ENCODE measurements at regions not wholly inside any gene's neighbourhood (a gene's known extent, or its start where the extent isn't known, plus 50 kb on each side); places are given as distances from the start of the nearest gene placed in this dataset.

DNA sequence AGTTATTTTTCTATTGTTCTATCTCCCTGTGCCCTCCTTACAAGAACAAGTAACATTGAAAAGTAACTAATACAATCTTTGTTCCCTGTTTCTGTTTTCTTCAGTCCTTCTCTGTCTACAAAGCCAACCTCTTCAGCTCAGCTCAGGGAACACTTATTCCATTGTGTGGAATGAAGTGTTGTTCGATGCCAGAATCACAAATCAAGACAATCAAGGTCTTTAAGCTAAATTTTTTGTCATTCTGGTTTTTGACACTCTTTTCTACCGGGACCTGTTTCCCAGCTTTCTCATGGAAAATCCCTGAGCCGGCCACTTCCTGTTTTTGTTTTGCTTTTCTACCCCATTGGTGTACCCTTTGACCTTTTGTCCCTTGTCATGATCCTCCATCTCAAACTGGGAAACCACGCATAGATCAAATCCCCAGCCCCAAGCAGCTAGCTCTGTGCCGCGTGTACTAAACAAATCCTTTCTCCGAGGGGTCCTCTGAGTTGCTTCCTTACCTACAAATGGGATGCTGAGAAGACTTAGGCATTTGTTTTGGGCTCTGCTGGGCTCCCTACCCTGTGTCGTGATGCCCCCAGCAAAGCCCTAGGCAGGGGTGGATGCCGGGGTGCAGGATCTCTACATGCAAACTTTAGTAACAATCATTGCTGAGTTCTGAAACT lies 141.8 kb downstream of the TOMM20 start (continued):
- TF ChIP-seq ZSCAN12 (CRISPR knock-in tag; IDR thresholded peaks at IDR 0.05) (0 out of 2 replicates have a peak, but pooled peaks have one; percentile 16), GTF2F1 (IDR thresholded peaks at IDR 0.05; ENCODE audit: low read length) (no peak), TAF15 (IDR thresholded peaks at IDR 0.05; ENCODE audit: low read depth, low read length, poor library complexity, severe bottlenecking) (no peak), POGZ (CRISPR knock-in tag; IDR thresholded peaks at IDR 0.05) (peak; percentile 23; the same call in 1 of the 2 replicates), ZNF629 (CRISPR knock-in tag; conservative IDR thresholded peaks at IDR 0.05) (0 out of 2 replicates have a peak, but pooled peaks have one; percentile 16), RBFOX2 (IDR thresholded peaks at IDR 0.05; ENCODE audit: low read depth, low read length) (peak; percentile 51), ZNF350 (CRISPR knock-in tag; IDR thresholded peaks at IDR 0.05; ENCODE audit: borderline replicate concordance, low read depth) (peak; percentile 31; the same call in 1 of the 2 replicates), ZNF549 (CRISPR knock-in tag; IDR thresholded peaks at IDR 0.05) (no peak), SIN3A (IDR thresholded peaks at IDR 0.05; ENCODE audit: borderline replicate concordance, low read depth, low read length) (0 out of 2 replicates have a peak, but pooled peaks have one; percentile 16), ZFP41 (CRISPR knock-in tag; IDR thresholded peaks at IDR 0.05; ENCODE audit: borderline replicate concordance) (no peak), CENPT (CRISPR knock-in tag; IDR thresholded peaks at IDR 0.05; ENCODE audit: low read depth) (no peak), NFE2 (CRISPR knock-in tag; IDR thresholded peaks at IDR 0.05) (no peak), PCBP1 (IDR thresholded peaks at IDR 0.05; ENCODE audit: borderline replicate concordance, low read depth, low read length) (no peak), ZNF431 (CRISPR knock-in tag; IDR thresholded peaks at IDR 0.05; ENCODE audit: borderline replicate concordance, low read depth) (no peak), GATAD1 (CRISPR knock-in tag; IDR thresholded peaks at IDR 0.05) (no peak), ELF4 (CRISPR knock-in tag; IDR thresholded peaks at IDR 0.05; ENCODE audit: borderline replicate concordance) (no peak), IKZF1 (IDR thresholded peaks at IDR 0.05) (no peak), SIX4 (CRISPR knock-in tag; IDR thresholded peaks at IDR 0.05) (no peak), SNAPC2 (CRISPR knock-in tag; IDR thresholded peaks at IDR 0.05) (0 out of 2 replicates have a peak, but pooled peaks have one; percentile 27), ZNF788 (CRISPR knock-in tag; IDR thresholded peaks at IDR 0.05; ENCODE audit: borderline replicate concordance) (no peak), NFIC (IDR thresholded peaks at IDR 0.05; ENCODE audit: low read length) (peak; percentile 56; the same call in 1 of the 2 replicates), NFATC3 (CRISPR knock-in tag; IDR thresholded peaks at IDR 0.05) (no peak)
- TF ChIP-seq, protein P1, sequence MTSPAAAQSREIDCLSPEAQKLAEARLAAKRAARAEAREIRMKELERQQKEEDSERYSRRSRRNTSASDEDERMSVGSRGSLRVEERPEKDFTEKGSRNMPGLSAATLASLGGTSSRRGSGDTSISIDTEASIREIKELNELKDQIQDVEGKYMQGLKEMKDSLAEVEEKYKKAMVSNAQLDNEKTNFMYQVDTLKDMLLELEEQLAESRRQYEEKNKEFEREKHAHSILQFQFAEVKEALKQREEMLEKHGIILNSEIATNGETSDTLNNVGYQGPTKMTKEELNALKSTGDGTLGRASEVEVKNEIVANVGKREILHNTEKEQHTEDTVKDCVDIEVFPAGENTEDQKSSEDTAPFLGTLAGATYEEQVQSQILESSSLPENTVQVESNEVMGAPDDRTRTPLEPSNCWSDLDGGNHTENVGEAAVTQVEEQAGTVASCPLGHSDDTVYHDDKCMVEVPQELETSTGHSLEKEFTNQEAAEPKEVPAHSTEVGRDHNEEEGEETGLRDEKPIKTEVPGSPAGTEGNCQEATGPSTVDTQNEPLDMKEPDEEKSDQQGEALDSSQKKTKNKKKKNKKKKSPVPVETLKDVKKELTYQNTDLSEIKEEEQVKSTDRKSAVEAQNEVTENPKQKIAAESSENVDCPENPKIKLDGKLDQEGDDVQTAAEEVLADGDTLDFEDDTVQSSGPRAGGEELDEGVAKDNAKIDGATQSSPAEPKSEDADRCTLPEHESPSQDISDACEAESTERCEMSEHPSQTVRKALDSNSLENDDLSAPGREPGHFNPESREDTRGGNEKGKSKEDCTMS (CRISPR knock-in tag; conservative IDR thresholded peaks at IDR 0.05): no peak
- TF ChIP-seq, protein P2, sequence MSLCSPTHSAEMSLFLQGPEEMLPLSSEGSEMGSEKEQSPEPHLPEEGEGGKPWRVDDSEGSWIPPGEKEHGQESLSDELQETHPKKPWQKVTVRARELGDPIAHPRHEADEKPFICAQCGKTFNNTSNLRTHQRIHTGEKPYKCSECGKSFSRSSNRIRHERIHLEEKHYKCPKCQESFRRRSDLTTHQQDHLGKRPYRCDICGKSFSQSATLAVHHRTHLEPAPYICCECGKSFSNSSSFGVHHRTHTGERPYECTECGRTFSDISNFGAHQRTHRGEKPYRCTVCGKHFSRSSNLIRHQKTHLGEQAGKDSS (CRISPR knock-in tag; IDR thresholded peaks at IDR 0.05; ENCODE audit: borderline replicate concordance, low read depth): no peak
- TF ChIP-seq, protein P3, sequence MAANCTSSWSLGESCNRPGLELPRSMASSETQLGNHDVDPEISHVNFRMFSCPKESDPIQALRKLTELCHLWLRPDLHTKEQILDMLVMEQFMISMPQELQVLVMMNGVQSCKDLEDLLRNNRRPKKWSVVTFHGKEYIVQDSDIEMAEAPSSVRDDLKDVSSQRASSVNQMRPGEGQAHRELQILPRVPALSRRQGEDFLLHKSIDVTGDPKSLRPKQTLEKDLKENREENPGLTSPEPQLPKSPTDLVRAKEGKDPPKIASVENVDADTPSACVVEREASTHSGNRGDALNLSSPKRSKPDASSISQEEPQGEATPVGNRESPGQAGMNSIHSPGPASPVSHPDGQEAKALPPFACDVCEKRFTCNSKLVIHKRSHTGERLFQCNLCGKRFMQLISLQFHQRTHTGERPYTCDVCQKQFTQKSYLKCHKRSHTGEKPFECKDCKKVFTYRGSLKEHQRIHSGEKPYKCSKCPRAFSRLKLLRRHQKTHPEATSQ (CRISPR knock-in tag; IDR thresholded peaks at IDR 0.05; ENCODE audit: borderline replicate concordance): no peak
- TF ChIP-seq, protein P4, sequence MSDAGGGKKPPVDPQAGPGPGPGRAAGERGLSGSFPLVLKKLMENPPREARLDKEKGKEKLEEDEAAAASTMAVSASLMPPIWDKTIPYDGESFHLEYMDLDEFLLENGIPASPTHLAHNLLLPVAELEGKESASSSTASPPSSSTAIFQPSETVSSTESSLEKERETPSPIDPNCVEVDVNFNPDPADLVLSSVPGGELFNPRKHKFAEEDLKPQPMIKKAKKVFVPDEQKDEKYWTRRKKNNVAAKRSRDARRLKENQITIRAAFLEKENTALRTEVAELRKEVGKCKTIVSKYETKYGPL (CRISPR knock-in tag; IDR thresholded peaks at IDR 0.05): no peak
